UCSD-AML1 (cell line): ENCODE measurements at regions not wholly inside any gene's neighbourhood (a gene's known extent, or its start where the extent isn't known, plus 50 kb on each side); places are given as distances from the start of the nearest gene placed in this dataset.

Source experiments
- DNase-seq: peaks from one replicate; lab custom pipeline; 2025; ENCODE audit not compliant: unreplicated experiment; lab: John Stamatoyannopoulos, UW

DNA sequence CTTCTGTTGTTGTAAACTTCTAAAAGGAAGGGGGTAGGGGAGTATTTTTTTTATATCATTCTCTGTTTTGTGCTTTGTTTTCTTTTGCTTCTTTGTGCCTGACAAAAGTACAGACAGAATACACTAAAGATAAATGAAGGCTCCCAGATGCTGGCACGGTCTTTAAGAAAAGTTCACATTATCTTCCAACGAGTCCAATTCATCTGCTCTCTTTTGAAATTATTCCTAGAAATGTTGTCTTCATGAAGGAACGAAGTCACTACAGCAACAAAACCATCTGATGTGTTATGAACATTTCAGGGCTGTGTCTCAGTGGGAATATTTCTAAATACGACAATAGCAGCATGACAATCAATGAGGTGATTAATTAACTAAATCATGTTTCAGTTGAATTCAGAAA, 813.8 kb upstream of the HTR2C start:
- DNase-seq: no peak

GRCh38 chrX:113759422-113759821, 824.5 kb upstream of the HTR2C start:
- no peak for DNase-seq

DNA sequence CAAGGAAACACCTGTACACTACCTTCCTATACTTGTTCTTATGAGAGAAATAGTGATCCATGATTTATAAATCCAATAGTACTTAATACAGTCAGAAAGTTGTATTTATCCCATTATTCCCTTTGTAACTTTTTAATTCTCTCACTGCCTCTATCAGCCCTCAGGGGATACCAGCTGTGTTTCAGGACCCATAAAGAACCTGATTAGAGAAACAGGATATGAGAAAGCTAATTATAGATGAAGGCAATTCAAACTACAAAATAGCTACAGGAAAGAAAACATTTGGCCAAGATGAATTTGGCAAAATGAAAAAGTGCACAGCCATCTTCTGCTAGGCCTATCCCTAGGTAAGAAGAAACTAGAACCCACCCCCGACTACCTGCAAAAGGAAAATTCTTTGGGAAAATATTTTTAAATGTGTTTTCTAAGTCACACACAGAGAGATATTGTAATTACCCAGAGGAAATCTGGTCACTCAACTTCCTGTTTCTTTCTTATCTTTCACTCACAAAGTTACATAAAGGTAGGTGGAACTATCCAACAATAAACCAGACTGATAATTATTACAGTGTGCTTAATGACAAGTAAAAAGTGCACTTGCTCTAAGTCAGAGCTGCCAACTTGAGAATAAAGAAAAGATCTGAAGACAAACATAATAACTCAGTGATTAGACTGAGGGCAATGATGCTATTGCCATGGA, 836.5 kb upstream of the HTR2C start:
- DNase-seq: no peak

GRCh38 chrX:113743069-113743468, 840.8 kb upstream of the HTR2C start:
- no peak for DNase-seq

DNA sequence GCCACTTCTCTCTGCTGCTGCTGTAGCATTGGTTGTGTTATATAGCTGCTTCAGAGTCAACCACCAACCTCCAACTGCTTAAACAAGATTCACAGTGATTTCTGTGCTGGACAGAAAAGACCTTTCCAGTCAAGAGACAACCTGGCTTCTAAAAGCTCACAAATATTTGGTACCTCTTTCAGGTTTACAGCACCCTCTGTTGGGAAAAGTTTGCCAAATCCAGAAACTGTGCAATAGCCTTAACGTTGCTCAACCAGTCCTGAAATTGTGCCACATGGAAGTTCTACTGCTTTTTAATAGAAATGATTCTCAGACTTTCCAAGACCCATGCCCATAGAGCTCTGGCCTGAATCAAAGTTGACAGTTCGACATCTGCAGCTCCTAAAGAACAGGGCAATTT, 842.1 kb upstream of the HTR2C start:
- no peak for DNase-seq

GRCh38 chrX:113728937-113729336, 854.9 kb upstream of the HTR2C start:
- no peak for DNase-seq

DNA sequence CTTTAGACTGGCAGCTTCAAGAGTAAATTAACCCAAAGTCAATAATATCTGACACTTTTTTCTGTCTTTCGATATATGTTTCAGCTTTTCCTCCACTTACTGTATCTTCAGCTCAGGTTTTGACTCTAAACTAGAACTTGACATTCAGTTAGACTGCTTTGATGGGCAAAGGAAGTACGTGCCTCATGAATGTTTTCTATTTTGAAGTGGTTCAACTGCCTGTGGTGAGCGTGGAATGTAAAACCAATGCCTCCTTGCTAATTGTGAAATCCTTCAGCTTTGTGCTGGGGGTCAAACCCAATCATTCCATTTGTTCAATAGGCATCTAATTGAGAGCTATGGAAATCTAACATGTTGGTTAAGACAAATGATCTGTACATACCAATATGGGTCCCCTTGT, 857.0 kb upstream of the HTR2C start:
- no peak for DNase-seq

GRCh38 chrX:113726466-113726865, 857.4 kb upstream of the HTR2C start:
- no peak for DNase-seq

GRCh38 chrX:113726009-113726408, 857.9 kb upstream of the HTR2C start:
- DNase-seq: no peak

GRCh38 chrX:113699939-113700338, 859.3 kb upstream of the AMOT start:
- DNase-seq: no peak

GRCh38 chrX:113675278-113675677, 834.6 kb upstream of the AMOT start:
- DNase-seq: no peak

GRCh38 chrX:113651306-113651705, 810.7 kb upstream of the AMOT start:
- no peak for DNase-seq

- DNase-seq: no peak
These were observed 803.8 kb upstream of the AMOT start for GRCh38 chrX:113644426-113644825.

DNA sequence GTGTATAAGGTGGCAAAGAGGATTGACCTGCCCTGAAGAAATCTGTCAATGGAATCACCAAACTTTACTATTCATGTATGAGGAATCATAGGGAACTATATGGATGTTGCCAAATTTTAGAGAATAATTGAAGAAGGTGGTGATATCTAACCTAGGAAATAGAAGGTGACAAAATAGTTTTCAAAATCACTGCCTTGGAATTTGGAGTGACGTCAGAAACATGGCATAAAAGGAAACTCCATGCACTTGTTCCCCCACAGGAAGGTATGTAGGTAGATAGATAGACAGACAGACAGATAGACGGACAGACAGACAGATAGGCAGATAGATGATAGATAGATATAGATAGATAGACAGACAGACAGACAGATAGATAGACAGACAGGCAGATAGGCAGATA, 793.9 kb upstream of the AMOT start:
- DNase-seq: no peak

DNA sequence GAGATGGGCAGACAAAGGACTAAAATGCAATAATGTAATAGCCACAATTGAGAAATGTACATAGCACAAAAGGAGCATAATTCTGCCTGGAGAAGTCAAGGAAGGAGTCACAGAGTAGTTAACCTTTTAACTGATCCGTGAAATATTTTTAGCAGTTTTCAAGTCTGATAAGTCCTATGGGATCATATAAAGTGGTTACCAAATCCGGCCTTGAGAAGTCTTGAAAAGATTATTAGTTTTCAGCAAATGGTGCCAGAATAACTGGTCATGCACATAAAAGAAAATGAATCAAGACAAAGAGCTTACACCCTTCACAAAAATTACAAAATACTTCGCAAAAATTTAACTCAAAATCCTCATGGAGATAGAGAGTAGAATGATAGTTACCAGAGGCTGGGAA, 788.7 kb upstream of the AMOT start:
- DNase-seq: no peak

DNA sequence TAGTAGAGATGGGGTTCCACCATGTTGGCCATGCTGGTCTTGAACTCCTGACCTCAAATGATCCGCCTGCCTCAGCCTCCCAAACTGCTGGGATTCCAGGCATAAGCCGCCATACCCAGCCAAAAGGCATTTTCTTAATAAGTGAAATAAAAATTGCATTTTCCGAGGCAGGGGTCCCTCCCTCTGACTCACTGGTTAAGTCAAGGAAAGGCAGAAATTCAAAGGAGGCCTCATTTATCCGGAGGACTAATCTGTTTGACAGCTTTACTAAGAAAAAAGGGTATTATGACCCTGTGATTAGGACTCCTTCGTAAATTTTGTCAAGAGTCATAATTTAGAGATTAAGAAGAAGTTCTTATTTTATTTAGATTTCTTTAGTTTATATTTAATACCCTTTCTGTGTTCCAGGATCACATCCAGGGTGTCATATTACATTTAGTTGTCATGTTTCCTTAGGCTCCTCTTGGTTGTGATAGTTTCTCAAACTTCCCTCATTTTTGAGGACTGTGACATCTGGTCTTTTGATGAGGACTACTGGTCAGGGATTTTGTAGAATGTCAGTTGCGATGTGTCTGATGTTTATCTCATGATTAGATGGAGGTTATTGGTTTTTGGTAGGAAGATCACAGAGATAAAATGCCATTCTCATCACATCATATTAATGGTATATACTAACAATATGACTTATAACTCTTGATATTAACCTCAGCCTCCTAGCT, 753.7 kb upstream of the AMOT start:
- DNase-seq: no peak

- DNase-seq: no peak
These were observed 745.8 kb upstream of the AMOT start for GRCh38 chrX:113586281-113586898.

DNA sequence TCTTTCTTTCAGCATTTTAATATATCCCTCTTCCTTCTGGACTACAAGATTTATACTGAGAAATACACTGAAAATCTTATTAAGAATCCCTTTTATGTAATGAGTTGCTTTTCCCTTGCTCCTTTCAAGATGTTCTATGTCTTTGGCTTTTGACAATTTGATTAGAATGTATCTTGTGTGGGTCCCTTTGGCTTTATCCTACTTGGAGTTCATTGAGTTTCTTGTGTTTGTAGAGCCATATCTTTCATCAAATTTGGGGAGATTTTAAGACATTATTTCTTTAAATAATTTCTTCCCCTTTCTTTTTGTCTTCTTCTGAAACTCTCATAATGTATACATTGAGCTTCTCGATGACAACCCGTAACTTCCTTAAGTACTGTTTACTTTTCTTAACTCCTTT, 739.9 kb upstream of the AMOT start:
- DNase-seq: no peak

DNA sequence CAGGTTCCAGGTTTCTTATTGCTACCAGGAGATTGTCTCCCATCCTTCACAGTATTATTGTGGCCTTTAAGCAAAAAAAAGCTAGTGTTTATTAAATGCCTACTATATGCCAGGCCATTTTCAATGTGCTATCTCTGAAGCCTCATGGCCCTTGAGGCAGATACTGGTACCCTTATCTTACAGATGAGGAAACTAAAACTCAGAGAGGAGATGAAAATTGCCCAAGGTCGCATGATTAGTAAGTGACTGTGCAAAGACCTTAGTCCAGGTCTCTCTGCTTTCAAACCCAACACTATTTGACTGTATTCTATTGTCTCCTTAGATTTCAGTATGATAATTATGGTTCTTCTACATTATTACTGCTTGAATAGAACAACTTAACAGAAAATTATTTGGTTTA, 717.9 kb upstream of the AMOT start:
- no peak for DNase-seq

DNA sequence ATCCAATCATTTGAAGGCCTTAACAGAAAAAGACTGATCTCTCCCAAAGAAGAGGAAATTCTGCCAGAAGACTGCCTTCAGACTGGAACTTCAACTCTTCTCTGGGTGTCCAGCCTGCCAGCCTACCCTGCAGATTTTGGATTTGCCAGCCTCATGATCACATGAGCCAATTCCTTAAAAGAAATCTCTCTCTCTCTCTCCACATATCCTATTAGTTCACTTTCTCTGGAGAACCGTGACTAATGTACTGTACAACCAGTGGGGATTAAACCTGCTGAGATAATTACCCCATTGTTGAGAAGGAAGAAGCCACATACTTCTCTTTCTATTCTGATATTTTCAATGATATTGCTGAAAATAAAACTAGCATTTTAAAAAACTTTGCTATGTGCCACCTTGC, 711.3 kb upstream of the AMOT start:
- DNase-seq: no peak

DNA sequence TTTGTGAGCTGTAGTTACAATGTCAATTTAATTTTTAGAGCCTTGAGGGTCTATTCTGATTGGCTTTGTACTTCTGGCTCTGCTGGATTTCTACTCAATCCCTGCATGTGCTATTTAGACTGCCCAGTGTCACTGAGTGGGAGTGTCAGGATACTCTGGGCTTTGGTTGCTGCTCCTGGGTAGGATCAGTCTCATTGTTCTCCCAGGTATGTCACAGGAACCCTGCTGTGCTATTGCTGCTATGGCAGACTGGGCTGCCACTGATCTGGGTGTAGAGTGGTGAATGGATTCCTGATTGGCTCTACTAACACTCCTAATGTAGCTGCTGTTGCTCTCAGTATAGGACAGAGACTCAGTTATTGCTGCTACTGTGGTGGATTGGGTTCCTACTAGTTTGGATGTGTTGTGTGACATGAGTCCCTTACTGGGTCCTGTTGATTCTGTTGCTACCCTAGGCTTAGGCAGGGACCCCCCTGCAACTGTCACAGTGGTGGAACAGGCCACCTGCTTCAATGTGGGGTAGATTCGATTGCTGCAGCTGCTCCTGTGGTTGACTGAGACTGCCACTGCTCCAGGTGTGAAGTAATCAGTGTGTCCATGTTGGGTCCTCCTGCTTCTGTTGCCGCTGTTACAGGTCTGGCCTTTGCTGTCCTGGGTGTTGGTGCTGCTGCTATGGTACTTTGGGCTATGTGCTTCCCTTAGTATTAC, 707.8 kb upstream of the AMOT start:
- no peak for DNase-seq

DNA sequence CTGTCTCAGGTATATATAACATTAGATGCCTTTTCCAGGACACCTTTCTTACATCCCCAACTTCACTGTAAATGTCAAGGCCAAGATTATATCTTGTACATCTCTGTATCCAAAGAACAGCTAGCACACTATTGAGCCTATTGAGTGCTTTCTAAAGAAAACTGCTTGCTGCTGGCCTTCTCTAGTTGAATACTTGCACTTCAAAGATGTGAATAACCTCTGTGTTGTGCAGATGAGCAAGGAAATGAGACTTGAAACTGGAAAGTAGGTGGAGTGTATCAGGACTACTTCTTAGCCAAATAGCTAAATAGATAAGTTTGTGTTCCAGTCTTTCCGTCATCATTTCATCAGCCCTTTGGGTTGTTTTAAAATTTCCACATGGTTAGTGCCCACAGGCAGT, 704.4 kb upstream of the AMOT start:
- no peak for DNase-seq
